Naive thymus-derived CD4-positive, alpha-beta T cell (primary cell): ENCODE measurements at regions not wholly inside any gene's neighbourhood (a gene's known extent, or its start where the extent isn't known, plus 50 kb on each side); places are given as distances from the start of the nearest gene placed in this dataset.
A peak's percentile ranks its signal among the peaks of the same experiment; 100 is the strongest.
"Not testable (repeated sequence)": the region's sequence is repeated elsewhere in the genome, so short reads cannot be mapped to it uniquely, and the experiment has no call there.

Source experiments
- ATAC-seq: fragments of 150-1000 bp; cut with Tn5 transposase; 2 replicates; pipeline ENCODE4 v1.10.0; 2021; ENCODE audit warnings: mild to moderate bottlenecking, moderate library complexity
- CTCF ChIA-PET: fragments of 350-600 bp; sonication (Branson Sonifier 250); formaldehyde crosslinking; loops from one replicate; lab custom pipeline; 2021; ENCODE audit warnings: antibody characterized with exemption; lab: Charles Lee
- POLR2A ChIA-PET: fragments of 350-600 bp; sonication (Branson Sonifier 250); formaldehyde crosslinking; loops from one replicate; lab custom pipeline; 2021; ENCODE audit warnings: antibody characterized with exemption, inconsistent platforms; lab: Charles Lee
- DNase-seq, 9 donors: peaks; one replicate each; pipeline versions ENCODE4 v3.0.0 to v3.0.0-alpha.2; 2020 to 2022; ENCODE audit warnings: mixed read lengths in 1 of 9
- H3K27ac ChIP-seq: one replicate; pipeline ENCODE4 v1.7.0; 2013; ENCODE audit warnings: mild to moderate bottlenecking, low read depth, low read length, moderate library complexity
- H3K27me3 ChIP-seq, 2 donors: one replicate each; pipeline ENCODE4 v1.7.0; 2013; ENCODE audit warnings: low read length in 2 of 2, mild to moderate bottlenecking in 2 of 2, moderate library complexity in 2 of 2; ENCODE audit not compliant: control insufficient read depth in 2 of 2, insufficient read depth in 2 of 2
- H3K36me3 ChIP-seq, 3 experiments: 1 replicate in 2 of 3; 2 replicates in 1 of 3; pipeline ENCODE4 v1.7.0; 2013; ENCODE audit warnings: low read length in 3 of 3, mild to moderate bottlenecking in 3 of 3, moderate library complexity in 1 of 3; ENCODE audit not compliant: insufficient read depth in 3 of 3, control insufficient read depth in 2 of 3
- H3K4me1 ChIP-seq, 2 donors: one replicate each; pipeline ENCODE4 v1.7.0; 2013; ENCODE audit warnings: low read length in 2 of 2, mild to moderate bottlenecking in 2 of 2, moderate library complexity in 1 of 2; ENCODE audit not compliant: control insufficient read depth in 2 of 2, insufficient read depth in 2 of 2
- H3K4me3 ChIP-seq: 2 replicates; pipeline ENCODE4 v1.7.0; 2013; ENCODE audit warnings: mild to moderate bottlenecking, low read length
- H3K9me3 ChIP-seq, 3 experiments: 1 replicate in 2 of 3; 2 replicates in 1 of 3; pipeline ENCODE4 v1.7.0; 2013; ENCODE audit warnings: low read length in 3 of 3; ENCODE audit not compliant: control insufficient read depth in 2 of 3
- H3K27ac Mint-ChIP-seq, 9 donors: one replicate each; pipeline ENCODE4 v1.8.0; 2020 to 2022; ENCODE audit warnings: mixed read lengths in 9 of 9, mild to moderate bottlenecking in 8 of 9, moderate library complexity in 5 of 9, inconsistent platforms in 2 of 9
- H3K27me3 Mint-ChIP-seq, 5 donors: one replicate each; pipeline ENCODE4 v1.8.0; 2021 to 2022; ENCODE audit warnings: mixed read lengths in 5 of 5, mild to moderate bottlenecking in 1 of 5
- H3K36me3 Mint-ChIP-seq, 5 donors: one replicate each; pipeline ENCODE4 v1.8.0; 2020 to 2022; ENCODE audit warnings: mixed read lengths in 5 of 5, mild to moderate bottlenecking in 3 of 5, inconsistent platforms in 1 of 5
- H3K4me1 Mint-ChIP-seq, 7 donors: one replicate each; pipeline ENCODE4 v1.8.0; 2020 to 2022; ENCODE audit warnings: mixed read lengths in 7 of 7, mild to moderate bottlenecking in 3 of 7, inconsistent platforms in 1 of 7
- H3K4me3 Mint-ChIP-seq, 10 donors: one replicate each; pipeline ENCODE4 v1.8.0; 2020 to 2022; ENCODE audit warnings: mild to moderate bottlenecking in 10 of 10, mixed read lengths in 10 of 10, moderate library complexity in 6 of 10, inconsistent platforms in 2 of 10
- H3K9me3 Mint-ChIP-seq, 11 donors: one replicate each; pipeline ENCODE4 v1.8.0; 2020 to 2022; ENCODE audit warnings: mixed read lengths in 11 of 11, mild to moderate bottlenecking in 4 of 11, inconsistent platforms in 1 of 11, moderate library complexity in 1 of 11
- intact Hi-C, 2 donors: fragments of 100-400 bp; cut with micrococcal nuclease; formaldehyde crosslinking; loops; one replicate each; pipeline ENCODE4 v1.15.1; 2023

GRCh38 chrX:131881194-131881593, 141.9 kb upstream of the STK26 start:
- no peak for ATAC-seq
- POLR2A ChIA-PET: no interaction called here
- Mint-ChIP-seq H3K36me3 (no peaks in the 10 kb centered on the region), H3K4me1 (peaks cover 0 to 1% (median 0%) of the 10 kb centered on the region in 7 donors), H3K9me3 (peaks cover 0 to 4% (median 0%) of the 10 kb centered on the region in 11 donors), H3K27ac (peak overlapping the region in 1 of 9 donors; percentile 51), H3K27me3 (peaks cover 0 to 1% (median 0%) of the 10 kb centered on the region in 5 donors), H3K4me3 (no peak overlapping the region)
- H3K4me3 ChIP-seq: no peak overlapping the region
- intact Hi-C loops: no loop called here
- no peak overlapping the region for H3K27ac ChIP-seq
- H3K9me3 ChIP-seq: no peaks in the 10 kb centered on the region
- CTCF ChIA-PET: no interaction called here
- H3K4me1 ChIP-seq: no peaks in the 10 kb centered on the region
- H3K27me3 ChIP-seq: no peaks in the 10 kb centered on the region
- no peak for DNase-seq
- H3K36me3 ChIP-seq: no peaks in the 10 kb centered on the region

GRCh38 chrX:131885042-131885441, 138.1 kb upstream of the STK26 start:
- H3K27ac ChIP-seq, H3K27me3 ChIP-seq, H3K4me1 Mint-ChIP-seq, H3K9me3 ChIP-seq, DNase-seq, CTCF ChIA-PET, H3K36me3 ChIP-seq, H3K4me3 Mint-ChIP-seq, POLR2A ChIA-PET, intact Hi-C loops, H3K4me3 ChIP-seq, ATAC-seq, H3K36me3 Mint-ChIP-seq, H3K9me3 Mint-ChIP-seq, H3K27ac Mint-ChIP-seq, H3K4me1 ChIP-seq, H3K27me3 Mint-ChIP-seq: not testable (repeated sequence)

- H3K4me3 ChIP-seq, H3K4me3 Mint-ChIP-seq, H3K4me1 ChIP-seq, H3K27me3 ChIP-seq, CTCF ChIA-PET, H3K27ac ChIP-seq, ATAC-seq, POLR2A ChIA-PET, H3K9me3 ChIP-seq, H3K27ac Mint-ChIP-seq, H3K9me3 Mint-ChIP-seq, DNase-seq, intact Hi-C loops, H3K4me1 Mint-ChIP-seq, H3K27me3 Mint-ChIP-seq, H3K36me3 ChIP-seq, H3K36me3 Mint-ChIP-seq: not testable (repeated sequence)
Measured at GRCh38 chrX:131893857-131894256, 129.2 kb upstream of the STK26 start.

- CTCF ChIA-PET: interaction anchor here (1.4 kb wide), 1 partner anchor 176 kb away, joined by 6 read pairs; no protein-coding TSS in a partner anchor
- H3K9me3 ChIP-seq: no peaks in the 10 kb centered on the region
- H3K4me1 Mint-ChIP-seq: peaks cover 0 to 3% (median 0%) of the 10 kb centered on the region in 7 donors
- H3K27me3 ChIP-seq: no peaks in the 10 kb centered on the region
- no peaks in the 10 kb centered on the region for H3K9me3 Mint-ChIP-seq
- H3K36me3 Mint-ChIP-seq: no peaks in the 10 kb centered on the region
- H3K4me1 ChIP-seq: no peaks in the 10 kb centered on the region
- POLR2A ChIA-PET: no interaction called here
- DNase-seq: no peak
- H3K36me3 ChIP-seq: no peaks in the 10 kb centered on the region
- ATAC-seq: no peak
- no peak overlapping the region for H3K27ac ChIP-seq
- no peak overlapping the region for H3K27ac Mint-ChIP-seq
- no peak overlapping the region for H3K4me3 Mint-ChIP-seq
- H3K27me3 Mint-ChIP-seq: no peaks in the 10 kb centered on the region
- H3K4me3 ChIP-seq: no peak overlapping the region
- intact Hi-C loops: loop anchor here in 1 of 2 donors (5.0 kb wide), 2 partner anchors 92 to 177 kb away; no protein-coding TSS in a partner anchor
Measured at GRCh38 chrX:131894995-131895394, 128.1 kb upstream of the STK26 start.

- Histone ChIP-seq H3K27ac (no peak overlapping the region), H3K27me3 (no peaks in the 10 kb centered on the region), H3K36me3 (no peaks in the 10 kb centered on the region), H3K9me3 (no peaks in the 10 kb centered on the region), H3K4me1 (no peaks in the 10 kb centered on the region), H3K4me3 (no peak overlapping the region)
- CTCF ChIA-PET: interaction anchor here (0.6 to 1.4 kb wide), 2 partner anchors 38 to 175 kb away, joined by 3 to 6 read pairs; no protein-coding TSS in a partner anchor
- peaks cover 0 to 3% (median 0%) of the 10 kb centered on the region in 7 donors for H3K4me1 Mint-ChIP-seq
- H3K9me3 Mint-ChIP-seq: no peaks in the 10 kb centered on the region
- DNase-seq (no peak), ATAC-seq (no peak)
- no peak overlapping the region for H3K27ac Mint-ChIP-seq
- H3K36me3 Mint-ChIP-seq: no peaks in the 10 kb centered on the region
- no peaks in the 10 kb centered on the region for H3K27me3 Mint-ChIP-seq
- no peak overlapping the region for H3K4me3 Mint-ChIP-seq
- intact Hi-C loops: loop anchor here in 1 of 2 donors (5.0 kb wide), 2 partner anchors 91 to 176 kb away; no protein-coding TSS in a partner anchor
- POLR2A ChIA-PET: interaction anchor here (0.7 kb wide), 1 partner anchor 1660 kb away, joined by 3 read pairs; no protein-coding TSS in a partner anchor
Measured at GRCh38 chrX:131895807-131896206, 127.3 kb upstream of the STK26 start.

- DNase-seq (no peak), ATAC-seq (no peak)
- H3K4me1 ChIP-seq: no peaks in the 10 kb centered on the region
- ChIA-PET CTCF (no interaction called here), POLR2A (no interaction called here)
- H3K36me3 ChIP-seq: no peaks in the 10 kb centered on the region
- H3K36me3 Mint-ChIP-seq: no peaks in the 10 kb centered on the region
- H3K9me3 Mint-ChIP-seq: no peaks in the 10 kb centered on the region
- H3K27ac ChIP-seq: no peak overlapping the region
- peaks cover 0 to 2% (median 0%) of the 10 kb centered on the region in 7 donors for H3K4me1 Mint-ChIP-seq
- H3K27me3 Mint-ChIP-seq: no peaks in the 10 kb centered on the region
- H3K4me3 Mint-ChIP-seq: no peak overlapping the region
- no peaks in the 10 kb centered on the region for H3K27me3 ChIP-seq
- no peak overlapping the region for H3K27ac Mint-ChIP-seq
- H3K9me3 ChIP-seq: no peaks in the 10 kb centered on the region
- no peak overlapping the region for H3K4me3 ChIP-seq
- intact Hi-C loops: no loop called here
Measured at GRCh38 chrX:131901546-131901945, 121.6 kb upstream of the STK26 start.

- Histone ChIP-seq H3K9me3 (no peaks in the 10 kb centered on the region), H3K36me3 (no peaks in the 10 kb centered on the region), H3K27me3 (no peaks in the 10 kb centered on the region), H3K4me3 (no peak overlapping the region), H3K27ac (no peak overlapping the region), H3K4me1 (no peaks in the 10 kb centered on the region)
- no peaks in the 10 kb centered on the region for H3K36me3 Mint-ChIP-seq
- no peak overlapping the region for H3K27ac Mint-ChIP-seq
- ChIA-PET POLR2A (no interaction called here), CTCF (no interaction called here)
- no peak overlapping the region for H3K4me3 Mint-ChIP-seq
- H3K9me3 Mint-ChIP-seq: no peaks in the 10 kb centered on the region
- DNase-seq (no peak), ATAC-seq (no peak)
- intact Hi-C loops: no loop called here
- H3K27me3 Mint-ChIP-seq: no peaks in the 10 kb centered on the region
- H3K4me1 Mint-ChIP-seq: no peaks in the 10 kb centered on the region
Measured at GRCh38 chrX:131907488-131908314, 115.4 kb upstream of the STK26 start.
